HCT116 (cell line): ENCODE measurements at regions not wholly inside any gene's neighbourhood (a gene's known extent, or its start where the extent isn't known, plus 50 kb on each side); places are given as distances from the start of the nearest gene placed in this dataset.
A peak's percentile ranks its signal among the peaks of the same experiment; 100 is the strongest.

Source experiments
- ATAC-seq: fragments of 200-7000 bp; cut with Tn5 transposase; 2 replicates; pipeline ENCODE4 v1.9.1; 2020; ENCODE audit warnings: mild to moderate bottlenecking, moderate library complexity
- BruUV-seq: library from RNA; stranded (reverse); fragments of 400-500 nt; replicated peaks from 2 replicates; lab custom pipeline; 2021; lab: Mats Ljungman, UMichigan
- CTCF ChIA-PET: fragments of 300-600 bp; sonication (Branson Sonifier 250); formaldehyde crosslinking; loops from one replicate; lab custom pipeline; 2021; ENCODE audit warnings: antibody characterized with exemption; lab: Charles Lee
- POLR2A ChIA-PET: fragments of 300-600, 350-600 bp; sonication (Branson Sonifier 250); formaldehyde crosslinking; loops from one replicate; lab custom pipeline; 2021; ENCODE audit warnings: antibody characterized with exemption; lab: Charles Lee
- RAD21 ChIA-PET, 2 experiments: fragments of 300-600 bp; sonication (Branson Sonifier 250); formaldehyde crosslinking; loops; one replicate each; lab custom pipeline; 2023; ENCODE audit warnings: low total read pairs in 2 of 2; ENCODE audit not compliant: uncharacterized antibody in 2 of 2, unreplicated experiment in 2 of 2, low non-redundant PET in 1 of 2; lab: Charles Lee
- DNase-seq: peaks from one replicate; pipeline ENCODE4 v3.0.0-alpha.2; 2010; ENCODE audit warnings: low read depth, low spot score
- H2AFZ ChIP-seq: fragments of 200-600 bp; shearing (Covaris generic), sonication (generic); 2 replicates; pipeline ENCODE4 v1.6.1; 2017; ENCODE audit warnings: low read depth, mixed run types, mixed read lengths, antibody characterized with exemption, low read length; ENCODE audit not compliant: poor library complexity, severe bottlenecking
- H3K27ac ChIP-seq: 2 replicates; pipeline ENCODE4 v1.5.1; 2012; ENCODE audit warnings: low read depth, low read length
- H3K27me3 ChIP-seq: fragments of 200-600 bp; sonication (generic); 2 replicates; pipeline ENCODE4 v1.6.1; 2016; ENCODE audit warnings: mixed run types, low read length, mixed read lengths; ENCODE audit not compliant: insufficient read depth
- H3K36me3 ChIP-seq, 2 experiments: fragments of 200-500 bp in 1 of 2; fragments of 200-600 bp in 1 of 2; sonication (Bioruptor generic) in 1 of 2; sonication (generic) in 1 of 2; 2 replicates each; pipeline versions ENCODE4 v1.5.1 to v1.6.1; 2014 to 2016; ENCODE audit warnings: low read length in 2 of 2, inconsistent platforms in 1 of 2, mixed read lengths in 1 of 2, mixed run types in 1 of 2; ENCODE audit not compliant: insufficient read depth in 2 of 2, control insufficient read depth in 1 of 2
- H3K4me1 ChIP-seq, 2 experiments: fragments of 200-600 bp in 1 of 2; sonication (generic) in 1 of 2; 2 replicates each; pipeline versions ENCODE4 v1.5.1 to v1.6.1; 2012 to 2017; ENCODE audit warnings: low read length in 2 of 2, inconsistent platforms in 1 of 2, mild to moderate bottlenecking in 1 of 2, mixed read lengths in 1 of 2, mixed run types in 1 of 2, moderate library complexity in 1 of 2; ENCODE audit not compliant: insufficient read depth in 2 of 2, control insufficient read depth in 1 of 2
- H3K4me2 ChIP-seq: fragments of 200-600 bp; sonication (generic); 2 replicates; pipeline ENCODE4 v1.6.1; 2017; ENCODE audit warnings: mixed run types, low read length, mixed read lengths
- H3K4me3 ChIP-seq, 2 experiments: fragments of 200-600 bp in 1 of 2; sonication (generic) in 1 of 2; replicated peaks in 1 of 2; 2 replicates each; pipeline ENCODE4 v1.5.1; 2011 to 2016; ENCODE audit warnings: low read length in 2 of 2, control low read depth in 1 of 2, low read depth in 1 of 2, mild to moderate bottlenecking in 1 of 2, mixed read lengths in 1 of 2, mixed run types in 1 of 2
- H3K79me2 ChIP-seq: fragments of 200-600 bp; sonication (generic); 2 replicates; pipeline ENCODE4 v1.6.1; 2017; ENCODE audit warnings: mild to moderate bottlenecking, mixed run types, low read length, moderate library complexity, mixed read lengths; ENCODE audit not compliant: insufficient read depth
- H3K9ac ChIP-seq: fragments of 200-600 bp; sonication (generic); 2 replicates; pipeline ENCODE4 v1.6.1; 2016; ENCODE audit warnings: low read length, mixed read lengths
- H3K9me2 ChIP-seq: fragments of 200-600 bp; sonication (generic), shearing (Covaris generic); 2 replicates; pipeline ENCODE4 v1.6.1; 2017; ENCODE audit warnings: mixed run types, mild to moderate bottlenecking, moderate library complexity; ENCODE audit not compliant: insufficient read depth
- H3K9me3 ChIP-seq, 2 experiments: fragments of 200-500 bp in 1 of 2; fragments of 200-600 bp in 1 of 2; sonication (Bioruptor generic) in 1 of 2; sonication (generic) in 1 of 2; 2 replicates each; pipeline ENCODE4 v1.6.1; 2014 to 2017; ENCODE audit warnings: low read length in 2 of 2, mixed read lengths in 2 of 2, inconsistent platforms in 1 of 2, low read depth in 1 of 2, mild to moderate bottlenecking in 1 of 2, mixed run types in 1 of 2, moderate library complexity in 1 of 2; ENCODE audit not compliant: control insufficient read depth in 1 of 2, insufficient read depth in 1 of 2
- H4K20me1 ChIP-seq: fragments of 200-600 bp; sonication (generic), shearing (Covaris generic); 2 replicates; pipeline ENCODE4 v1.6.1; 2017; ENCODE audit warnings: mixed run types, mild to moderate bottlenecking, moderate library complexity; ENCODE audit not compliant: insufficient read depth
- CEBPB ChIP-seq: IDR thresholded peaks from 2 replicates; pipeline ENCODE4 v1.6.1; 2012; ENCODE audit warnings: low read depth
- EGR1 ChIP-seq: IDR thresholded peaks from 2 replicates; pipeline ENCODE4 v1.6.1; 2012; ENCODE audit warnings: low read depth
- ELF1 ChIP-seq: IDR thresholded peaks from 2 replicates; pipeline ENCODE4 v1.6.1; 2012; ENCODE audit warnings: low read depth, borderline replicate concordance
- EZH2 ChIP-seq: fragments of 200-600 bp; sonication (generic); IDR thresholded peaks from 2 replicates; pipeline ENCODE4 v1.6.1; 2017; ENCODE audit warnings: antibody characterized with exemption, mixed run types
- YY1 ChIP-seq: IDR thresholded peaks from 2 replicates; pipeline ENCODE4 v1.6.1; 2011; ENCODE audit warnings: low read length, low read depth, moderate library complexity, mild to moderate bottlenecking; ENCODE audit not compliant: insufficient replicate concordance; ENCODE audit errors: extremely low read depth
- intact Hi-C: fragments of 100-400 bp; cut with micrococcal nuclease; formaldehyde crosslinking; loops from 2 replicates; pipeline ENCODE4 v1.10.0; 2022
- TF ChIP-seq, protein P1 (sequence below): IDR thresholded peaks from 2 replicates; pipeline ENCODE4 v1.6.1; 2012
- TF ChIP-seq, protein P2 (sequence below), 3 experiments: fragments of 200-600 bp in 1 of 3; sonication (generic) in 1 of 3; IDR thresholded peaks in 2 of 3; conservative IDR thresholded peaks in 1 of 3; 2 replicates each; pipeline ENCODE4 v1.5.1; 2012 to 2017; ENCODE audit warnings: low read depth in 2 of 3, low read length in 2 of 3, antibody characterized with exemption in 1 of 3, borderline replicate concordance in 1 of 3, control low read depth in 1 of 3, mild to moderate bottlenecking in 1 of 3, mixed read lengths in 1 of 3, mixed run types in 1 of 3, moderate library complexity in 1 of 3; ENCODE audit not compliant: insufficient read depth in 1 of 3

DNA sequence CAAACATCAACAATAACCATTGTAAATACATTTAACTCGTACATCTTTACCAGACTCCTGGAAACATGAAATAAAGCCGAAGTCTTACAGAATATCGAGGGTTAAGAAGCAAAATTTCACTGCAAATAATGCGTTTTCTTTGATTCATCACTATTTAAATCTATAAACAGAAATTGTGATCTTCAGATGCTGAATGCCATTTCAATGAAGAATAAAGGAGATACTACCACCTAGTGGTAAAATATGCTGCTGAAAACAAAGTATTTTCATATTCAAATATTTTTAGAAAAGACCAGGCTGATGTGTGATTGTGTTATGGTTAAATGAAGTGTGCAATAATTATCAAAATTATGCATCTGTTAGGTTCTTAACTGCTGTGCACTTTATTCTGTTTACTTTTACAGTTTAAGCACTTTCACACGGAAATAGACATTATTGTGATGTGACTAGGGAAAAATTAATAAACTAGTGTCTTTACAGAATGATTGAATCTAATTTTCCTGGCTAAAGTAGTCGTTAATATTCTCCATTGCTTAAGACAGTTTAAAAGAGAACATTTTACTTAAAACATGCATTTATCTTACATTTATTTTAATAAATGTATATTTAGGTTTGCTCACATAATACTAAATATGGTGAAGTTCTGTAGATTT lies 1093.1 kb downstream of the MRPL39 start:
- no peak for DNase-seq
- Histone ChIP-seq H4K20me1 (no peaks in the 10 kb centered on the region), H3K9me2 (no peaks in the 10 kb centered on the region)
- TF ChIP-seq, protein P1, sequence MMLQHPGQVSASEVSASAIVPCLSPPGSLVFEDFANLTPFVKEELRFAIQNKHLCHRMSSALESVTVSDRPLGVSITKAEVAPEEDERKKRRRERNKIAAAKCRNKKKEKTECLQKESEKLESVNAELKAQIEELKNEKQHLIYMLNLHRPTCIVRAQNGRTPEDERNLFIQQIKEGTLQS, result no peak
- TF ChIP-seq EGR1 (no peak), ELF1 (no peak), EZH2 (no peak), YY1 (no peak), CEBPB (no peak)
- TF ChIP-seq, protein P2, sequence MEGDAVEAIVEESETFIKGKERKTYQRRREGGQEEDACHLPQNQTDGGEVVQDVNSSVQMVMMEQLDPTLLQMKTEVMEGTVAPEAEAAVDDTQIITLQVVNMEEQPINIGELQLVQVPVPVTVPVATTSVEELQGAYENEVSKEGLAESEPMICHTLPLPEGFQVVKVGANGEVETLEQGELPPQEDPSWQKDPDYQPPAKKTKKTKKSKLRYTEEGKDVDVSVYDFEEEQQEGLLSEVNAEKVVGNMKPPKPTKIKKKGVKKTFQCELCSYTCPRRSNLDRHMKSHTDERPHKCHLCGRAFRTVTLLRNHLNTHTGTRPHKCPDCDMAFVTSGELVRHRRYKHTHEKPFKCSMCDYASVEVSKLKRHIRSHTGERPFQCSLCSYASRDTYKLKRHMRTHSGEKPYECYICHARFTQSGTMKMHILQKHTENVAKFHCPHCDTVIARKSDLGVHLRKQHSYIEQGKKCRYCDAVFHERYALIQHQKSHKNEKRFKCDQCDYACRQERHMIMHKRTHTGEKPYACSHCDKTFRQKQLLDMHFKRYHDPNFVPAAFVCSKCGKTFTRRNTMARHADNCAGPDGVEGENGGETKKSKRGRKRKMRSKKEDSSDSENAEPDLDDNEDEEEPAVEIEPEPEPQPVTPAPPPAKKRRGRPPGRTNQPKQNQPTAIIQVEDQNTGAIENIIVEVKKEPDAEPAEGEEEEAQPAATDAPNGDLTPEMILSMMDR (IDR thresholded peaks at IDR 0.05 in 2 of 3, conservative IDR thresholded peaks at IDR 0.05 in 1 of 3; ENCODE audit: borderline replicate concordance in 1 of 3, insufficient read depth in 1 of 3, low read depth in 2 of 3, low read length in 2 of 3), result peak in 2 of 3 experiments; percentile 13 to 32; a peak in 1 of 6 replicates
- TF ChIP-seq, all 23 proteins: peak for 1
- H3K27me3 ChIP-seq, result no peaks in the 10 kb centered on the region
- ATAC-seq, result no peak
- H3K36me3 ChIP-seq, result no peaks in the 10 kb centered on the region
- H3K79me2 ChIP-seq, result no peaks in the 10 kb centered on the region
- H3K9me3 ChIP-seq, result peaks cover 0 to 5% of the 10 kb centered on the region in 2 experiments; a peak in 2 of 4 replicates
- CTCF ChIA-PET, result no interaction called here
- no peaks in the 10 kb centered on the region for H3K4me1 ChIP-seq
- no peak overlapping the region for H2AFZ ChIP-seq
- no peak overlapping the region for H3K4me2 ChIP-seq
- no peak overlapping the region for H3K4me3 ChIP-seq
- no TSS peak for BruUV-seq
- RAD21 ChIA-PET, result no interaction called here
- POLR2A ChIA-PET, result no interaction called here
- intact Hi-C loops, result no loop called here
- no peak overlapping the region for H3K9ac ChIP-seq
- no peak overlapping the region for H3K27ac ChIP-seq
